ENCODE measurements at regions not wholly inside any gene's neighbourhood (a gene's known extent, or its start where the extent isn't known, plus 50 kb on each side); places are given as distances from the start of the nearest gene placed in this dataset.

DNA sequence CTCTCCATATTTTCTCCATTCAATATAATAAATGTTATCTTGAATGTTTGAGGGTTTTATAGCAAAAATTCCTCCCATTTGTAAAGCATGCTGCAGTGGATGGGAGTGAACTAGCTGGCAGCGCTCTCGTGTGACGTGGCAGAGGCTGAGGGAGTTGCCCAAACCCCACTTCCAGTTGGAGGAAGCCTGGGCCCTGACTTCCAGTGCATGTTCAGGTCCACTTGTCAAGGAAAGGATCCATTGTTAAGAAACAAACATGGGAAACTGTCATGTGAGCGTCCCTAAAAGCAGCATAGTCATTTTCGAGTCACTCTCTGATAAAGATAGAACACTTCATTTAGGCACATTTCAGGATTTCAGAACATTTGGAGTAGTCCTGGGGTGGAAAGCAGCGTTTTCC is 116.6 kb downstream of the SLC25A47 start:
- peak; percentile 25 for DNase-seq

DNA sequence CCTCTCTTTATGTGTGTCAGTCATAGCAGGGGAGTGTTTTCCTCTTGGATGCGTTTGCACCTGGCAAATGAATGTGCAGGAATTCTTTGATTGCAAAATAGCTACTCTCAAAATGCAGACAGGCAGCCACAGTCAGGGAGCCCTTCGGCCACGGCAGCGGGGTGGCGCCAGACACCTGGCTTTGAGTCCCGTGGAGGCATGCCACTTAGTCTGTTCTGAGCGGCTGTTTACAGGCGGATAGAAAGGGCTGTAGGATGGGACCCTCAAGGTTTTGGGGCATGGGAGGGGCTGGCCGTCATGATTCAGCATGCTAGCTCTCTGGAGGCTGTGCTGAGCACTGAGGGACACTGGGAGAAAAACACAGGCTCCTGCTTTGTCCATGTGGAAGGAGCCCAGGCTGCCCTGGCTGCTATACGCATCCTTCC is 117.1 kb downstream of the SLC25A47 start:
- peak; percentile 57 for DNase-seq

GRCh38 chr14:100440758-100441203 is 117.6 kb downstream of the SLC25A47 start:
- DNase-seq: no peak

GRCh38 chr14:100441271-100441947 is 118.3 kb downstream of the SLC25A47 start:
- DNase-seq: no peak

DNA sequence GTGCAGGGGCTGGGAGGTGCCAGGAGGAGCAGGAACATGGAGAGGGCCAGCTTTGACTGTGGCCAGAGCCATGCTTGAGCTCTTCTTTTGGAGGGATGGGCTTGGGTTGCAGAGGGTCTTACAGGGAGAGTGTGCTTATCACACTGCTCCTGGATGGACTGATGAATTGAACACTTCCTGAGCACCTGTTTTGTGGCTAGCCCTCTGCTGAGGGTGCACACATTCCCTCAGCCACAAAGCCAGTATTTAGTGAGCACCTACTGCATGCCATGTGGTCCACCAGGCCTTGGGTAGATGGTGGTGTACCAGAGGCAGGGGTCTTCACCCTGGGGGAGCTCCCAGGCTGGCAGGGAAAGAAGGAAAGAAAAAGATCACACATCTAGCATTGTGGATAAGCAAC is 118.9 kb downstream of the SLC25A47 start:
- DNase-seq: no peak

DNA sequence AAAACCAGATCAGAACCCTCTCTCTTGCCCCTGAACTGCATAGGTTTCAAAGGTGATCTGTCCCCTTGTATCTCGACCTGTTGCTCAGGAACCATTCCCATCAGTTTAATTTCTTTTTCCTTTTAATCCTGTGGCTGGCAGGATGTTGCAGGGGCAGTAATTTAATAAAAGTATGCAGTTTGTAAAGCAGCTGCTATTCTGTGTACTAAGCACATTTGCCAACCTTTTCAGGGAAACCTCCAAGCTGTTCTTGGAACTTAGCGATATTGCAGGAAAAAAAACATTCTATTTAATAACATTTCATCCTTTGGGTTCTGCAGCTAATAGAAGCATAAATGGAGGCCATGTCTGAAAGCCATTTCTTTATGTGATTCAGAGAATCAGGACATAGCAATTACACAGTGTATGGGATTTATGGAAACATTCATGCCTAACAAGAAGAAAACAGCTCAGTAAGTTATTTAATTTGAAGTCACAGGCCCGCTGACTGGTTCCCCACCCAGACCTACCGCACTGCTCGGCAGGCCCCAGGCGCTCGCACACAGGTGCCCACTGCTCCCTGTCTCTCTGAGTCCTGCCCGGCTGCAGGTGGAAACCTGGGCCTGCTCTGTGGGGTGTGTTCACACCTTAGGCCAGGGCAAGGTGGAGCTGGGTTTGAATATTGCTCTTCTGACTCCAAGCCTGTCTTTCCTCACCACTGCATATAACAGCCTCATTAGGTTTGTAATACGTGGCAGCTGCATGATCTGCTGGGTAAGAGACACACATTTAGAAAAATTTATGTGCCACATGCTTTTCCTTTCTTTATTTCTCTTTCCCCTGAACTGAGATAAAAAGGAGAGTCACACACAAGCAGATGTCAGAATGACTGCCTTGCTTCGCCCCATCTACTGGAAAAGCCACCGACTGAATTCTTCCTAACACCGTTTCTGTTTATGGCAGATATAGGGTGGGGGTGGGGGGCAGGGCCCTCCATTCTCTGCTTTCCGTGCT is 119.7 kb downstream of the SLC25A47 start:
- DNase-seq: no peak

GRCh38 chr14:100443603-100444002 is 120.5 kb downstream of the SLC25A47 start:
- no peak for DNase-seq

DNA sequence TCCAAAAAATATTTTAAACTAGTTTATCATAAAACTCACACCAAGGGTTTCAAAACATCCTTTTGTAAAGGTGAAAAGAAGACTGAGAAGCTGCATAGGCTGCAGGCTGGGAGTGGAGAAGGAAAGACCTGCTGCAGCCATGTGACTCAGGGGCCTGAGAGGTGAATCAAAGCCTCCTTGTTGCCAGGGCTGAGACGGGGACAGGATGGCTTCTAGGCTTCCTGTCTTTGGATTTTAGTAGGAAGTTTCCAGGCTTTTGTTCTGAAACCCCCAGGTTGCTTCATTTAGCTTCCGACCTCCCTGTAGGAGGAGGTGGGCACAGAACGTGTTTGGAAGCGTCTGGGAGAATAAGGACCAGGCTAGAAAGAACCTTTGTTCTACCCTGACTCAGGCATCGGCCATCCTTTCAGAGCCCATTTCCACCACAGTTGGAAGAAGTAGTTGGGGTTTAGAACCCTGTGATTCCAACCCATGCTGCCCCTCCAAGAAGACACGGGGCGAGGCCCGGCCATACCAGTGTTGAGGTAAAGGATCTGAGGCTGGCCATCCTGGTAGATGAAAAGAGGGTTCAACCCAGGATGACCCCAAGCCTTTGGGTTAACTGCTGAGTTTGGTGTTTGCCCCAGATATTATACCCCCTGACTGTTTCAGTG is 122.4 kb downstream of the SLC25A47 start:
- no peak for DNase-seq

DNA sequence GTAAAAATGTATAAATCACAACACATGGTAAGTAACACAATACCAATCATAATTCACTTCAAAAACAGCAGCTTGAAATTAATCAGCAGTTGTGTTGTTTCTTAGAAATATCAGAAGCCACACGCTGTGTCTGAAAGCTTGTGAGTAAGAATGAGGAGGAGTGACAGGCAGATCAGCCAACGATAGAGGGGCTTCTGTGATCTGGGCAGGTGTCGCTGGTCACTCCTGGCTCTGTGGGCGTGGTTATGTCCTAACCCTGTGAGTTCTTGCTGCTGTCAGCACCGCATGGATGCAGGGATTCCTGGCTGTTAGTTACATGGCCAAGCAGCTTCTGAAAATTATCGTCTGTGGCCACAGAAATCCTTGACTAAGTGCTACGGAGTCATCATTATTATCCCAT is 123.4 kb downstream of the SLC25A47 start:
- DNase-seq: no peak

DNA sequence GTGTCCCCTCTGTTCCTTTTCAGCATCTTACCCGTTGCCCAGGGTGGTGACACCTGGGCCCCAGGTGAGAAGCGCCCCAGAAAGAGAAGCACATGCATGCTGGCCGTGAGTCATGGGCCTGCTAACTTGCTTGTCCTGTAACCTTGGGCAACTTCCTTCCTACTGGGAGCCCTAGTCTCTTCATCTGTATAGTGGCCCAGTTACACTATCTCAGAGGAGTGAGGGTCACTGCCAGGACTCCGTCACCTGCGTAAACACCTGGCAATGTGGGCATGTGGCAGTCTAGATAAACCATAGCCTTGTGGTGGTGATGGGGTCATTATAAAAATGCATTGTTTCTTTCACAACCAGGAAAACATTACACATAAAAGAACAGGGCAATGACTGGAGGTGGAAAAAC is 125.2 kb downstream of the SLC25A47 start:
- DNase-seq: no peak

GRCh38 chr14:100449225-100449987 is 126.3 kb downstream of the SLC25A47 start:
- no peak for DNase-seq

DNA sequence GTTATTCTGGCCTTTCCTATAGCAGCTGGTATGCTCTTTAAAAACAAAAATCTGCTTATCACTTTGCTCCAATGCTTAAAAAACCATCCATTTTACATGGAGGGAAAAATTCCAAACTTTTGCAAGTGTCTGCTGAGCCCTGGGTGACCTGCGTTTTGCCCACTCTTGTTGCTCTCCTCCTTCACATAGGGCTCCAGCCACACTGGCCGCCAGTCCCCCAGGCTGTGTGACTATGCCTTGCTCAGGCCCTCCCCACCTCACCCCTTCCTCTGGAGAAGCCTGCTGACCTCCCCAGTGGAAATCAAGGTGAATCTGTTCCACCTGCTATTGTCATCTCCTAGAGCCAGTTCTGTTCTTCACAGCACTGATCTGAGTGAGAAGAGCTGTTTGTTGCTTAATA is 126.9 kb downstream of the SLC25A47 start:
- DNase-seq: no peak

DNA sequence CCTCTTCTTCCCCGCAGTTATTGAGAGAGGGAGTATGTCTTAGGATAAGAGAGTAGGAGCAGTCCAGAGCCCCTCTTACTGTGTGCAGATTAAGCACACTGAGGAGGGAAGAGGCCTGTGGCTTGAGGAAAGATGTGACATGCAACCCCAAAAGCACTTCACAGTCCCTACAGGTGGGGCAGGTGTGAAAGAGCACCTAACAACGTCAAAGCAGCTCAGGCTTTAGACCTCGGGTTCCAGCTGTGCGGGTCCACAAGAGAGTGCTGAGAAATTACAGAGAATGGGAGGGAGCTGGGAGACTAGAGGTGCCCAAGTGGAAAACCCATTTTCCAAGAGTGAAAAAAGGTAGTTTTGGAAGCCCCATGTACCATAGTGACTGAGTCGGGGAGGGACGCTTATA is 127.6 kb downstream of the SLC25A47 start:
- DNase-seq: no peak

- DNase-seq: no peak
Observed at GRCh38 chr14:100451264-100451663, 128.1 kb downstream of the SLC25A47 start.

DNA sequence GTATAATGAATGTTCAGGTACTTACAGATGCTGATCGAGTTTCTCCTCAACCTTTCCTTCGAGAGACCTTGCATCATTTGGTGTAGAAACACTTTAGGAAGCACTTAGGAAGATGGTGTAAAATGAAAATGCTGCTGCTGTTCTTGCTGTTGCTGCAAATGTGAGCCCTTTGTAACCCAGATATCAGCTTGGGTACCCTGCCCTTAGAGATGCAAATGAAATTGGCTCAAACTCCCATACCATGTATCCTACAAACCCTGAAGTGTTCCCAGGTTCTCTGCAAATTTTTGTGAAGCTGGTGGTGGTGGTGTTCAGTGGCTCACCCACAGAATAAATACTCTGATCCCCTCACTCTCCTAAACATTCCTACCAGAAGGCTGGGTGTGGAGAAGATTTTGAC is 130.8 kb downstream of the SLC25A47 start:
- no peak for DNase-seq

DNA sequence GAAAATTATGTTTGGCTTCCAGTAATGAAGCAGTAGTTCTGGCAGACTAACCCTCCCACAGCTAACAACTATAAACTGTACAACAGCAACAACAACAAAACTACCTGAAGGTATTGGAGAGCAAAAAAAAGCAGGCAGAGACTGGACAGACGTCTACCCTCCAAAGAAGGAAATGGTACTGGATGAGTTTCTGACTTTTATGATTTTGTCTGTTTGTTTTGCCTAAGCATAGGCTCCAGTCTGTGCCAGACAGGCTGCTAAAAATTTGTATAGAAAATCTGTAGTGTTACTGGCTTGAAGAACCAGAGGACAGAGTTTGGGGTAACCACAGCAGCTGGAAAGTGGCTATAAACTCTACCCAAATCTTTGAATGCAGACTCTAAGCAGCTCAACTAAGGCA is 131.3 kb downstream of the SLC25A47 start:
- DNase-seq: no peak

DNA sequence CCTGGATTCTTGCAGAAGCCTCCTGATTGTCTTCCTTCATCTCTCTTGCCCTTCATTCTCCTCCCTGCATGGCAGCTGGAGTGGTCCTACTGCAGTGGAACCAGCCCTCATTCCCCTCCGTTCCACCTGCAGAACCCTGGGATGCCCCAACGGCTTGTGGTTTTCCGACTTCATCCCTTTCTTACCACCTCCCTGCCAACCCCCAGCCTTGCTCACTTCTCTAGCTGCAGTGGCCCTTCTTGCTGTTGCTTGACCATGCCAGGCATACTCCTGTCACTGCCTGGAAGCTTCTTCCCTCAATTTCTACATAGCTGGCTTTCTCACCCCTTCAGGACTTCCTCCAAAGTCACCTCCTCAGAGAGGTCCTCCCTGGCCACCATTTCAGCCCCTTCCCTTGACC is 123.3 kb downstream of the BEGAIN start:
- DNase-seq: no peak

- no peak for DNase-seq
Observed at GRCh38 chr14:100466111-100466856, 120.9 kb downstream of the BEGAIN start.

- DNase-seq: no peak
Observed at GRCh38 chr14:100467046-100467750, 120.0 kb downstream of the BEGAIN start.

DNA sequence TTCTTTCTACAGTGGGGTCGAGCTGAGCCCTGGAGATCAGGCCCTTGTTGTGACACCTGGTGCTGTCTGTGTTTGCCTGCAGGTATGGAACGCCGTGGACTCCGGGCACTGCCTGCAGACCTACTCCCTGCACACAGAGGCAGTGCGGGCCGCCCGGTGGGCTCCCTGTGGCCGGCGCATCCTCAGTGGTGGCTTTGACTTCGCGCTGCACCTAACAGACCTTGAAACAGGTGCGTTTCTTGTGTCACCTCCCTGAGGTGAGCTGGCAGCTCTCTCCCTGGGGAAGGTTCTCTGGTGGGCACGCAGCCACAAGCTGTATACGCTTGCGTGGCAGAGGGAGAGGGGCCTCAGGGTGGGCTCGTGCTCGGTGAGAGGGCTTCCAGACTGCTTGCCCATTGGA is 119.3 kb downstream of the BEGAIN start:
- no peak for DNase-seq

DNA sequence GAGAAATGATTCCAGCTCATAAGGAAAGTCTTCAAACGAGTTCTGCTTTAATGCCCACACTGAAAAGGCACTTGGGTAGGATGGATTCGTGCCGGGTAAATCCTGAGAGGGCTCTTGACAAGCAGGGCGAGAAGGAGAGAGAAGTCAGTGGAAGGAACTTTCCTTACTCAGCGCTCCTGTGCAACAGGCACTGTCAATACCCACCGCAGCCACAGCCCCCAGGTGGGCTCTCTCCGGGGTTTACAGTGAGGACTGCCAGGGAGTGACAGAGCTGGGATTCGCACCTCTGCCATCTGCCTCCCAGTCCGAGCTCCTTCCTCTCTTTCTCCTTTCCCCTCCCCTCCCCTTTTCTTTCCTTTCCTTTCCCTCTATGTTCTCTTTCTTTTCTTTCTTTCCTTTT is 118.7 kb downstream of the BEGAIN start:
- DNase-seq: no peak
